Inferior parietal cortex (tissue), 1 donor: ENCODE measurements at regions not wholly inside any gene's neighbourhood (a gene's known extent, or its start where the extent isn't known, plus 50 kb on each side); places are given as distances from the start of the nearest gene placed in this dataset.
"Not testable (repeated sequence)": the region's sequence is repeated elsewhere in the genome, so short reads cannot be mapped to it uniquely, and the experiment has no call there.

Experiments used
- DNase-seq: peaks from one replicate; pipeline ENCODE4 v3.0.0-alpha.2; 2016; ENCODE audit errors: extremely low spot score

GRCh38 chr22:34308101-34308500 is 387.8 kb upstream of the LARGE1 start:
- DNase-seq: no peak

DNA sequence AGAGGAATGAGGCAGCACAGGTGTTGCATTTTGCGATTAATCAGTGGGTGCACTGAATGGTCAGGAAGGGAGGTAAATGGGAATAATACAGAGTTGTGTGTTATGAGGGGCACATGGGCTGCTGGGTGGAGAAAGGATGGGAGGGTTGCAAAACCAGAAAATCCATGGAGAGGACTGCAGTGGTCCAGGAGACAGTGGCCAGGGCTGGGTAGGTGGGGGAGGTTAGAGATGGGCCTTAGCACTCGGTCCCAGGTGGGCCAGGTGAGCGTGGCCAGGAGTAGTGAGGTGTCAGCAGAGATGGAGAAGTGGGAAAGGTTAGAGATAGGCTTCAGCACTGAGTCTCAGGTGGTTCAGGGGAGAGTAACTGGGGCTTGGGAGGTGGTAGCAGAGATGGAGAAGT is 399.1 kb upstream of the LARGE1 start:
- no peak for DNase-seq

DNA sequence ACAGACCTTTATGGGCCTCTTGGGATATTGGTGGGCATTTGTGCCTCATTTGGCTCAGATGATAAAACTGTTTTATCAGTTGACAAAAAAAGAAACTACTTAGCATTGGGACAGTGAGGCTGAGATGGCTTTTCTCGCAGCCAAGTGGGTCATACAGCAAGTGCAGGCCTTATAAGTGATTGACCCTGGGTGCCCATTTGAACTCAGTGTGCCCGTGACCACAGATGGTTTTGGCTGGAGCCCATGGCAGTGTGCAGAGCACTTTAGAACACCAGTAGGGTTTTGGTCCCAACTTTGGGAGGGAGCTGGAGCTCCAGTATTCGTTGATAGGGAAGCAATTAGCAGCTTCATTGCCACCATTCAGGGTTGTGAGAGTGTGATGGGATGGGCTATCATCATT is 404.5 kb upstream of the LARGE1 start:
- no peak for DNase-seq

DNA sequence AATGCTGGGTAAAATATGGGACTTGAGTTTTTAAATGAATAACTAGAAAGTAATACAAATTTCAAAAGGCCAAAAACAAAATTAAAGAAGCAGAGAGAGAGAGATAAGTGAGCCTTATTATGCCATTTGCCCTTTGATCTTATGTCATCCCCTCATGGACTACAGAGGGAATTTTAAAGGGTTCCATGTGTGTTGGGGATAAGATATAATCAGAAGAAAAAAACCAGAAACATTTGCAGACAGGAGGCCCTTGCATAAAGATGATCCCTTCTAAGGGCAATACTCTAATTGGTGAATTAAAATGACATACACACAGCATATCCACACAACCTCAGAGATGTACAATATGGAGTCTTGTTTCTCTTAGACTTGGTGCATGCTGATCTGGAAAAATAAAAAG is 406.6 kb upstream of the LARGE1 start:
- no peak for DNase-seq

- DNase-seq: no peak
These were observed 410.2 kb upstream of the LARGE1 start for GRCh38 chr22:34330432-34330831.

DNA sequence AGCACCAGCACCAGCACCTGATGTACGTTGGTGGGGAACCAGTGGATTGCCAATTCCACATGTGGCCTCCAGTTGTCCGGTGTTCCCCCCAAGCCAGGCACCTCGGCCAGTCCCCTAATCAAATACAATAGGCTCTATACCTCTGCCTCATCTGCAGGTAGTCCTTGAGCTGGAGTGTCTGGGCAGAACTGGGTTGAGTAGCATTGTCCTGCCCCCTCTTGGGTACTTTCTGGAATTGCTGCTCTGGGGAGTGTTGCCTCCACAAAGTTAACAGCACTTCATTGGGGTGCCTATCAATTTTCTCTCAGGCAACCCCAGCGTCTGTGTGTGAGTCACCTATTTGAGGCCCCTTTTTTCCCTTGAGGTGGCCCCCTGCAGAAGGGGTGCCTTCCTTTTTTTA is 413.0 kb upstream of the LARGE1 start:
- DNase-seq: no peak

- DNase-seq: no peak
These were observed 414.6 kb upstream of the LARGE1 start for GRCh38 chr22:34334893-34335292.

DNA sequence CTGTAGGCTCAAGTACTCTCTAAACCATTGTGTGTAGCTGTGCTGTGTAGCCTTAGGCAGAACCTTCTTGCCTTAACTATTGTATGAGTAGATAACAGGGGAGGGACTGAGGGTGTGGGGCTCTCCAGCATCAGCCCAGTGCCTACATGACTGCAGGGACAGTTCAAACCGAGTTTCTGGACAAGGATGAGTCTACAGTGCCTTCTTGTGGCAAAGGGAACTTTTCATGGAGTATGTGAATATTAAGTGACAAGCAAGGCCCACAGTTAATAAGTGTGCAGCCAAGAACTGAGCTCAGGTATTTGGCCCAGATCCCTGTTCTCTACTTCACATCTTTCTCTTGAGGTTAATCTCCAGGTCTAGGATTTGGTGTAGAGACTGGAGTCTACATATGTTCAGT is 424.4 kb upstream of the LARGE1 start:
- no peak for DNase-seq

DNA sequence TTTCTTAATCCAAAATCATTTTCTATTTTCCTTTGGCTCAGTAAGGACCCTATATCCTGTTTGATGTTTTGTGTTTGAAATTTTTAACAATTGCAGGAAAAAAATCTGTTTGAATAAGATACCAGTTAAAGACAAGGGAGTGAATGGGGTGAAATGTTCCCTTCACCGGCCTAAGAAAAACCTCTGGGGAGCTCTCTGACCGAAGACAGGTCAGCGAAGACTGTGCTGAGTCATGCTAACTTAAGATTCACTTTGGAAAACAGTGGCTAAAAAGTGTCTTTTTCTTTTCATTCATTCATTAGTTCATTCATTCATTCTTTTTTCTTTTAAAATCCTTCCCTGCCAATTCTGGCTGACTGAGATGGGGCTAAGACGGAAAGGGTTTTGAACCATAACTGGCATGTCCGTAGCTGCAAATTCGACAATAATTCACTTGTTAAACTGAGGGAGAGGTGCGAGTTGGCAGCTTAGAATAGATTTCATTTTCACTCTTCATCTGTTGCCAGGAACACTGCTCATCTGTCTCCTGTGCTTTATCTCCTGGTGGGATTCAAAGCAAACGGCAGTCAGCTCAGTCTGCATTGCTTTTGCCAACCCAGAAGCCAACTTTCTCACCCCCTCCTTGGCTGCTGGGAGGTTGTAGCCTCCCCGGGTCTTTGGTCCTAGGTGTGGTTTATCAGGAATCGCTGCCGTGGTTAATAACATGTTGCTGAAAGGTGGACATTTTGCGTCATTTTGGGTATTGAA is 434.0 kb upstream of the LARGE1 start:
- DNase-seq: peak; percentile 25

DNA sequence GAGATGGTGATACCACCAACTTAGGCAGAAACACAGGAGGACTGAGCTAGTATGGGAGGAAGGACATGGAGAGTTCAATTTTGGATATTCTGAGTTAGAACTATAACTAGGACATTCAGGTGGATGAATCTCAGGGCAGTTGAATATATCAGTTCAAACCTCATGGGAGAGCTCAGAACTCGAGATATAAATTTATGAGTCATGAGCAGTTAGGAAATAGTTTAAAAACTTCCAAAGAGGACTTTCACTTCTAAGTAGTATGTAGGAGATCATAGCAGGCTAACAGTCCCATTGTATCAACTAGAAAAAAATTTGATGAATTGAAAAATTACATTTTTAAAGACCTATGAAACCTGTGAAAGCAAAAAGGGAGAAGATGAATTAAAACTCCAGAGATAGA is 436.2 kb upstream of the LARGE1 start:
- no peak for DNase-seq

- no peak for DNase-seq
These were observed 450.4 kb upstream of the LARGE1 start for GRCh38 chr22:34370711-34371110.

- DNase-seq: no peak
These were observed 459.5 kb upstream of the LARGE1 start for GRCh38 chr22:34379825-34380224.

- no peak for DNase-seq
These were observed 460.3 kb upstream of the LARGE1 start for GRCh38 chr22:34380532-34380931.

- DNase-seq: no peak
These were observed 470.1 kb upstream of the LARGE1 start for GRCh38 chr22:34390400-34390799.

DNA sequence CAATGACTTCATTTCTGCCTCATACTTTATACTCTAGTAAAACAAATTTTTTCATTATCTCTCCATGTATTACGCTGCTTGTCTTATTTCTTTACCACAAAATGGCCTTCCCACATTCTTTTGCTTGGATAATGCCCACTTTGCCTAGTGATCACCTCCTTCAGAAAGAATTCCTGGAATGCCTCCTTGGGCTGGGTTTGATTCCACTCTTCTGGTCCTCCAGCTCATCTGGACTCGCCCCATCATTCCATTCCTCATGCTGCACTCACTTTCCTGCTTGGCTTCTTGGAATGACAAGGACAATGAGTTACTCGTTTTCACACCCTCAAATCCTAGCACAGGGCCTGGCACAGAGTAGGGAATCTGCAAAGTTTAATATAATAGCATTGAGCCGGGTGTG is 475.1 kb upstream of the LARGE1 start:
- no peak for DNase-seq

DNA sequence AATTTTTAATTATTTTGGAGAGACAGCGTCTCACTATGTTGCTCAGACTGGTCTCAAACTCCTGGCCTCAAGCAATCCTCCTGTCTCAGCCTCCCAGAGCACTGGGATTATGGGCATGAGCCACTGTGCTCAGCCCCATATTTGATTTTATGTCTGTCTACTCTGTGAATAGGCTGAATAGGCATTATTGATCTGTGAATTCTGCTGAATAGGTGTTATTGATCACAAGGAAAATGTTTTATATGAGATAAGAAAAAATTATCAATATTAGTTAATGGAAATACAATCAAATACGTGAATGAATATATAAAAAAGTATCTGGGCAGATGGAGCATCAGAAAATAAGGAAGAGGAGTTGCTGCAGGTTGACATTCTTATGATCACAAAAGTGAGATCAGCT is 483.4 kb upstream of the LARGE1 start:
- no peak for DNase-seq

DNA sequence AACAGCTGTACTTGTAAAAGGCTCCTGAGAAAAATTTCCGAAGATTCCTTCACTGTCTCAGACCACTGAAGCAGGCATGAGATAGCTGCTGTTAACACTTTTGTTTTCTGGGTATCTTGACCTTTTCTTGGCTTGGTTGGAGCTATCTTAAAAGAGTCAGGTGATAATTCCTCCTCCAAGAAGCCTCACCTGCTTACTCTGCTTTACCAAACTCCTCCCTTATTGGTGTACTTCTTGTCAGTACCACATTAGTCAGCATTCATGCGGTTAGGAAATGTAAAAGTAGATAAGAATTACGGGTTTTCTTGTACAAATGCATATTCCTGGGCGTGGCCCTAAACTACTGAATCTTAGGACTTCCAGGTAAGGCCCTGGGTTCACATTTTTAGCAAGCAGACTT is 489.8 kb upstream of the LARGE1 start:
- DNase-seq: no peak

DNA sequence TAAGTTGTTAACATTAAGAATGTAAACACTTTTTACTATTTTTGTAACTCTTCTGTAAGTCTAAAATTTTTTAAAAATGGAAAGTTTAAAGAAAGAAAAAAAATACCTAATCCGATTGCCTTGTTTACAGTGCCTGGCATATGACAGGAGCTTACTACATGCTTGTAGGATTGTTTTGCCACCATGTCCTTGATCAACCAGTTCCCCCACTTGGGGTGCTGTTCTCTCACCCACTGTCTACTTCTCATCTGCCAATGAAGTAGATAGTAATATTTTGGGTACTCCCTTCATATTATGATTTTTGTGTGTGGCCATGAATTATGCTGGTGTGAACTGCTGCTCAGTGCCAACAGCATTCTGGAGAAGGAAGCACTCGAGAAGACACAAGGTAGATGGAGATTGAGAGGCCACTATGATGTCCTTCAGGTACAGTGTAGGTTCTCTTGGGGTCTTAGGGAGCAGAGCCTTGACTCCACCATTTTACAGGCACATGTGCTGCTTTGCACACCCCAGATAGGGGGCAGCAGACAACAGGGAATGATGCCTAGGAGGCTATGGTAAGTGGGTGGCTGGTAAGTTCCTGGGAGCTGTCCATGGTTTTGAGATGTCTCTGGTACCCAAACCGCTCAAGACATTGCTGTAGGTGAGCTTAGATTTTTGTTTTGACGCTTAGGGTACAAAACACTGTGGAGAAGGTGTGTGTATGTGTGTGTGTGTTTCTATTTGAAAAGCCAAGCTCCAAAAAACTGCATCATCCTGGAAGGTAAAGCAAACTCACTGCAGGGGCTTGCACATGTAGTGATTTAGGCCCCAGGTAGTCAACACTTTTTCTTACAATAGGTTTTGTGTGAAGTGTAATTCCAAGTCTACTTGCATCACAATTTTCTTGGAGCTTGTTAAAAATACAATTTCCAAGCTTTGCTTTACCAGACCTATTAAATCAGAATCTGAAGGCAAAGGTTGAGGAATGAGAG is 494.5 kb upstream of the LARGE1 start:
- DNase-seq: peak; percentile 9

DNA sequence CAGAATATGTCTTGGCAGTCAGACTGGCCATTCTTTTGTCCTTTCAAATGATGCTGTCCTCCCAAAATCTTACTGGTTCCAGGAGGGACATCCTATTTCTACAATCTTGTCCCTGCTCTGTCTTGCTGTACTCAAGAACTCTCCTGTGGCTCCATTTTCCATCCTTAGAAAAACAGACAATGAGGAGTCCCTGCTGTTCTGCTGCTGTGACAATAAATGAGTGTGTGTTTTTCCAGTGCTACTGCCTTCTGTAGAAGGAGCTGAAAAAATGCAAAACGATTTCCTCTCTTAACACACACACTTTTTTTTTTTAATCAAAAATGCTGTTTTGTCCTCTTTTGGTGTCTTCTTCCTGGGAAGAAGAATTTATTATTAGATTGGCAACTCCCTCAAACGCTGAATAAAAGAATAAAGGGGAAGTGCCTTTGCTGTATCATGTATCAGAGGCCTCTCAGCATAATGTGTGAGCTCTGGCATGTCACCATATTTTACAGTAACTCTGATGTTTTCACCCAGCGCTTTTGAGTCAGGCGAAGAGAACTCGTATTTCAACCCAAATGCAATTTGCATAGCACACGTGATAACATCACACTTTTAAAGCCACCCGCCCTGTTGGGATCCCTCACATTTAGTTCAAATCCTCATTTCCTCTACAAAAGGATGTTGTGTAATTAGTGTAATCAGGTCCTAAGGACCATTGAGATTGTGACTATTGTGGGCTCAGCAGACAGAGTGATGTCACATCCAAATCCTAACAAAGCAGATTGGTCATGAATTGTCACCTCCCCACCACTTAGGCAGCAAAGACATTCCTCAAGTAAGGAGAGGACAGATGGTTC is 496.0 kb upstream of the LARGE1 start:
- peak; percentile 5 for DNase-seq

GRCh38 chr22:34422948-34423347 is 502.7 kb upstream of the LARGE1 start:
- not testable (repeated sequence) for DNase-seq

GRCh38 chr22:34427436-34427835 is 507.2 kb upstream of the LARGE1 start:
- DNase-seq: no peak

DNA sequence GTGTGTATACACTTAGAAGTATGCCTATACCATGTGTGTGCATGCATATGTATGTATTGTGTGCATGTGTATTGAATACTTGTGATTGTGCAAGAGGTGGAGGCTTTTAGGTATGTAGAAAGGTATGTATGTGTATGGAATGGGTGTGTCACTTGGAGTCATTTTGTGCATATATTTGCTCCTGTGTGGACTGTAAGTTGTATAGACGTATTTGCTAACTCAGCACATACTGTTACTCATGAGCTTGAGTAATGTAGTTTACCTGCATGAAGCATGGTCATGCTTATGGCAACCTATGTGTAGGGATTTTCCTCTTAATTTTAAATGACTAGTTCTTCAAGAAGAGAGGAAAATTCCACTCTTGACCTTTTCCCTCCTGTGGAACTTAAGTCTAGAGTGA is 507.6 kb upstream of the LARGE1 start:
- no peak for DNase-seq
